ENCODE measurements at regions not wholly inside any gene's neighbourhood (a gene's known extent, or its start where the extent isn't known, plus 50 kb on each side); places are given as distances from the start of the nearest gene placed in this dataset.

GRCh38 chr4:126859872-126860271, 772.9 kb upstream of the INTU start:
- H3K4me3 ChIP-seq = no peak overlapping the region
- no TSS peak for BruUV-seq (replicated peaks)
- in situ Hi-C loops (cut with MboI) = no loop called here
- no peak overlapping the region for H3K27ac ChIP-seq (ENCODE audit: control insufficient read depth, insufficient read depth)
- DNase-seq (ENCODE audit: low read depth, low spot score) (no peak), FAIRE-seq (no peak), ATAC-seq (no peak)
- no peaks in the 10 kb centered on the region for H3K9me3 ChIP-seq (replicated peaks; ENCODE audit: control insufficient read depth, insufficient read depth, low read length)
- 15% methylated on average over 2 of the region's 2 CpGs for WGBS (ENCODE audit: insufficient coverage, insufficient replicate concordance, low lambda C conversion rate, missing lambda C conversion rate)
- RAD21 ChIA-PET (ENCODE audit: unreplicated experiment) = no interaction called here
- no peaks in the 10 kb centered on the region for H3K4me1 ChIP-seq (ENCODE audit: control insufficient read depth, insufficient read depth, low read length)
- SMC1A ChIA-PET (ENCODE audit: uncharacterized antibody, unreplicated experiment) = no interaction called here
- H3K9ac ChIP-seq (ENCODE audit: control insufficient read depth, insufficient read depth, low read length) = no peak overlapping the region
- CTCF ChIA-PET = no interaction called here
- H3K79me2 ChIP-seq (ENCODE audit: control insufficient read depth, insufficient read depth, low read length) = no peaks in the 10 kb centered on the region
- no peaks in the 10 kb centered on the region for H3K27me3 ChIP-seq (replicated peaks in 1 of 2; ENCODE audit: control insufficient read depth in 2 of 2, insufficient read depth in 2 of 2, low read length in 1 of 2)
- POLR2A ChIA-PET = no interaction called here
- intact Hi-C loops (cut with micrococcal nuclease; ENCODE audit: unreplicated experiment) = no loop called here
- H3K36me3 ChIP-seq (ENCODE audit: control insufficient read depth in 2 of 2, insufficient read depth in 2 of 2, low read length in 1 of 2) = no peaks in the 10 kb centered on the region
- H3K4me2 ChIP-seq (ENCODE audit: control insufficient read depth, insufficient read depth) = no peak overlapping the region
- no peaks in the 10 kb centered on the region for H4K20me1 ChIP-seq (ENCODE audit: control insufficient read depth, insufficient read depth)
- no peak for TF ChIP-seq ZNF687 (IDR thresholded peaks at IDR 0.05)
- TF ChIP-seq ELK1 (IDR thresholded peaks at IDR 0.05; ENCODE audit: low read depth, low read length) = no peak
- TF ChIP-seq ZNF592 (IDR thresholded peaks at IDR 0.05) = no peak
- no peak for TF ChIP-seq EGR1 (IDR thresholded peaks at IDR 0.05; ENCODE audit: borderline replicate concordance in 1 of 2, low read depth in 2 of 2, low read length in 2 of 2)
- no peak for TF ChIP-seq STAT1 (conservative IDR thresholded peaks at IDR 0.05)
- no peak for TF ChIP-seq CBX5 (IDR thresholded peaks at IDR 0.05; ENCODE audit: low read depth)
- no peak for TF ChIP-seq TBL1XR1 (IDR thresholded peaks at IDR 0.05; ENCODE audit: low read depth, low read length)
- H2AFZ ChIP-seq (ENCODE audit: control insufficient read depth, low read depth, low read length) = no peak overlapping the region
